PFSK-1 (cell line): ENCODE measurements at regions not wholly inside any gene's neighbourhood (a gene's known extent, or its start where the extent isn't known, plus 50 kb on each side); places are given as distances from the start of the nearest gene placed in this dataset.

ENCODE experiments used
- POLR2AphosphoS5 ChIP-seq: IDR thresholded peaks from 2 replicates; pipeline ENCODE4 v1.6.1; 2012; ENCODE audit warnings: low read depth, mild to moderate bottlenecking, control low read depth, low read length, moderate library complexity
- SIN3A ChIP-seq: IDR thresholded peaks from 2 replicates; pipeline ENCODE4 v1.6.1; 2012; ENCODE audit warnings: mild to moderate bottlenecking, low read length, moderate library complexity, borderline replicate concordance; ENCODE audit not compliant: insufficient read depth

- TF ChIP-seq POLR2AphosphoS5 (no peak), SIN3A (no peak)
Observed at GRCh38 chr9:28750136-28750535, 1176.9 kb upstream of the C9orf72 start.
